ENCODE measurements at regions not wholly inside any gene's neighbourhood (a gene's known extent, or its start where the extent isn't known, plus 50 kb on each side); places are given as distances from the start of the nearest gene placed in this dataset.

GRCh38 chrX:42075032-42075431 lies 151.7 kb upstream of the CASK start:
- Histone ChIP-seq H3K27me3 (no peaks in the 10 kb centered on the region), H3K36me3 (ENCODE audit: low read depth, missing control alignments) (no peaks in the 10 kb centered on the region), H3K4me1 (no peaks in the 10 kb centered on the region), H3K4me3 (no peak overlapping the region), H3K27ac (no peak overlapping the region), H3K9me3 (no peaks in the 10 kb centered on the region)
- 88 to 97% methylated on average over 8 of the region's 8 CpGs for WGBS, 2 donors
- TF ChIP-seq, protein P1, sequence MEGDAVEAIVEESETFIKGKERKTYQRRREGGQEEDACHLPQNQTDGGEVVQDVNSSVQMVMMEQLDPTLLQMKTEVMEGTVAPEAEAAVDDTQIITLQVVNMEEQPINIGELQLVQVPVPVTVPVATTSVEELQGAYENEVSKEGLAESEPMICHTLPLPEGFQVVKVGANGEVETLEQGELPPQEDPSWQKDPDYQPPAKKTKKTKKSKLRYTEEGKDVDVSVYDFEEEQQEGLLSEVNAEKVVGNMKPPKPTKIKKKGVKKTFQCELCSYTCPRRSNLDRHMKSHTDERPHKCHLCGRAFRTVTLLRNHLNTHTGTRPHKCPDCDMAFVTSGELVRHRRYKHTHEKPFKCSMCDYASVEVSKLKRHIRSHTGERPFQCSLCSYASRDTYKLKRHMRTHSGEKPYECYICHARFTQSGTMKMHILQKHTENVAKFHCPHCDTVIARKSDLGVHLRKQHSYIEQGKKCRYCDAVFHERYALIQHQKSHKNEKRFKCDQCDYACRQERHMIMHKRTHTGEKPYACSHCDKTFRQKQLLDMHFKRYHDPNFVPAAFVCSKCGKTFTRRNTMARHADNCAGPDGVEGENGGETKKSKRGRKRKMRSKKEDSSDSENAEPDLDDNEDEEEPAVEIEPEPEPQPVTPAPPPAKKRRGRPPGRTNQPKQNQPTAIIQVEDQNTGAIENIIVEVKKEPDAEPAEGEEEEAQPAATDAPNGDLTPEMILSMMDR (IDR thresholded peaks at IDR 0.05), result no peak
- no peak for TF ChIP-seq POLR2A (IDR thresholded peaks at IDR 0.05)
- DNase-seq, result no peak
- intact Hi-C loops (cut with DNase I; ENCODE audit: low total_unique reads), result no loop called here

DNA sequence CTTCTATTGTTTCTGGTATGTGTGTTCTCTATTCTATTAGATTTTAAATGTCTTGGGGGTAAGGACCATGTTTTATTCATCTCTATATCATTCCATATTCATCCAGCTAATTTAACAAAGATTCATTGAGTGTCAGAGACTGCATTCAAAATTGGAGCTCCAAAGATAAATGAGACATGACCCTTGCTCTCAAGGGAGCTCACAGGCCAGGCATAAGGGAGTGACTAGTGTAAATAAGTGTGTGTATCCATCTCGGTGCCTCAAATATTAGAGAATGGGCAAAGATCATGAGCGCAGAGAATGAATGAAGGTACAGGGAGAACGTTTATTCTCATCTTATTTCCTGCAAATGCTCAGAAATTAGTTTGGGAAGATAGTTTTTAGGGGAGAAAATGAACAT lies 150.1 kb upstream of the CASK start:
- DNase-seq, result no peak
- Histone ChIP-seq H3K9me3 (no peaks in the 10 kb centered on the region), H3K27me3 (no peaks in the 10 kb centered on the region), H3K27ac (no peak overlapping the region), H3K36me3 (ENCODE audit: low read depth, missing control alignments) (no peaks in the 10 kb centered on the region), H3K4me1 (no peaks in the 10 kb centered on the region), H3K4me3 (no peak overlapping the region)
- intact Hi-C loops (cut with DNase I; ENCODE audit: low total_unique reads), result no loop called here
- TF ChIP-seq POLR2A (IDR thresholded peaks at IDR 0.05), result no peak
- TF ChIP-seq, protein P1 (IDR thresholded peaks at IDR 0.05), result no peak
- WGBS, 2 donors, result 83 to 84% methylated on average over 3 of the region's 3 CpGs

DNA sequence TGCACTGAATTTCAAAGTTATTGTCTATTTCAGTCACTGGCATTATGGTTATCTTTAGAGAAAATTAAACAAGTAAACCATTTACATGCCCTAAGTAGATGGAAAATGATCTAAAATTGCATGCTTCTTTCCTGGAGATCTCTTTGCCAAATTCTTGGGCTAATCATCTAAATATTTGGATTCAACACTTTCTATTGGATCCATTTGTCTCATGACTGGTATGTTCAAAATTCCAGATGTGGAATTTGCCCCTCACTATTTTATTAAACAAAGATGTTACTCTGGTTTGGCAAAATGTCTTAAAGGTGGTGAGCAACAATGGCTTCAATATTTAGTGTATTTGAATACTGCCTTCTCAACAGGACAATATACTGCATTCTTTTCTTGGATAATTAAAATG lies 147.5 kb upstream of the CASK start:
- intact Hi-C loops (cut with DNase I; ENCODE audit: low total_unique reads), result no loop called here
- Histone ChIP-seq H3K27me3 (no peaks in the 10 kb centered on the region), H3K4me1 (no peaks in the 10 kb centered on the region), H3K4me3 (no peak overlapping the region), H3K27ac (no peak overlapping the region), H3K9me3 (no peaks in the 10 kb centered on the region), H3K36me3 (ENCODE audit: low read depth, missing control alignments) (no peaks in the 10 kb centered on the region)
- no peak for DNase-seq
- TF ChIP-seq, protein P1 (IDR thresholded peaks at IDR 0.05), result no peak
- TF ChIP-seq POLR2A (IDR thresholded peaks at IDR 0.05), result no peak

DNA sequence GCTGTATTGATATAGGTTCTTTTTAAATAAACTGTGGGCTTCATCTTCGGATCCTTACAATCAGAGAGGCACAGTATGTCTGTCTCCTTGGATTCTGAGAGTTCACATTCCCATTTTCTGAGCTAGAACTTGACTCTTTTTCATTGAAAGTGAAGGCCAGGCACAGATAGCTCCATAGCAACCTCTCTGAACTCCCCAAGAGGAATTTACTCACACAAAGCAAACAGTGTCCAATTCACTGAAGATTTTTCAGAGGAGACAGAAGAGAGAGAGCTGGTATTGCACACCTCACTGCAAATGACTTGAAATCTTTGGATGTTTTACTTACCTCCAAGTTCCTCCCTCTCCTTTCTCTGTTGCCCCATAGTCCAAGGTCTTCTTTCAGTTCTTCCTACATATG lies 130.9 kb upstream of the CASK start:
- Histone ChIP-seq H3K36me3 (ENCODE audit: low read depth, missing control alignments) (no peaks in the 10 kb centered on the region), H3K4me3 (no peak overlapping the region), H3K27ac (no peak overlapping the region), H3K9me3 (no peaks in the 10 kb centered on the region), H3K4me1 (no peaks in the 10 kb centered on the region), H3K27me3 (no peaks in the 10 kb centered on the region)
- WGBS, 2 donors, result 64 to 69% methylated on average over 1 of the region's 1 CpG
- intact Hi-C loops (cut with DNase I; ENCODE audit: low total_unique reads), result no loop called here
- DNase-seq, result no peak
- TF ChIP-seq, protein P1 (IDR thresholded peaks at IDR 0.05), result no peak
- TF ChIP-seq POLR2A (IDR thresholded peaks at IDR 0.05), result no peak

- H3K9me3 ChIP-seq, result no peaks in the 10 kb centered on the region
- H3K4me3 ChIP-seq, result no peak overlapping the region
- no peaks in the 10 kb centered on the region for H3K36me3 ChIP-seq (ENCODE audit: low read depth, missing control alignments)
- 97% methylated on average over 4 of the region's 4 CpGs for WGBS, 2 donors
- H3K27me3 ChIP-seq, result no peaks in the 10 kb centered on the region
- no peak overlapping the region for H3K27ac ChIP-seq
- H3K4me1 ChIP-seq, result no peaks in the 10 kb centered on the region
- DNase-seq, result no peak
- TF ChIP-seq POLR2A (IDR thresholded peaks at IDR 0.05), result no peak
- TF ChIP-seq, protein P1 (IDR thresholded peaks at IDR 0.05), result no peak
- intact Hi-C loops (cut with DNase I; ENCODE audit: low total_unique reads), result no loop called here
These were observed 127.0 kb upstream of the CASK start for GRCh38 chrX:42050345-42050744.
